Central memory CD4-positive, alpha-beta T cell (primary cell): ENCODE measurements at regions not wholly inside any gene's neighbourhood (a gene's known extent, or its start where the extent isn't known, plus 50 kb on each side); places are given as distances from the start of the nearest gene placed in this dataset.
"Not testable (repeated sequence)": the region's sequence is repeated elsewhere in the genome, so short reads cannot be mapped to it uniquely, and the experiment has no call there.

Source experiments
- DNase-seq: peaks from one replicate; pipeline ENCODE4 v3.0.0; 2022

GRCh38 chr21:14677013-14677412 lies 130.9 kb upstream of the SAMSN1 start:
- no peak for DNase-seq

GRCh38 chr21:14675774-14676530 lies 129.8 kb upstream of the SAMSN1 start:
- peak; percentile 65 for DNase-seq

- DNase-seq: no peak
Measured at GRCh38 chr21:14673649-14674048, 127.5 kb upstream of the SAMSN1 start.

- DNase-seq: no peak
Measured at GRCh38 chr21:14672466-14672865, 126.4 kb upstream of the SAMSN1 start.

GRCh38 chr21:14670409-14670808 lies 124.3 kb upstream of the SAMSN1 start:
- DNase-seq: no peak

GRCh38 chr21:14669092-14669491 lies 123.0 kb upstream of the SAMSN1 start:
- not testable (repeated sequence) for DNase-seq

- DNase-seq: no peak
Measured at GRCh38 chr21:14657241-14658008, 111.3 kb upstream of the SAMSN1 start.

GRCh38 chr21:14646893-14647292 lies 100.8 kb upstream of the SAMSN1 start:
- DNase-seq: no peak

- DNase-seq: no peak
Measured at GRCh38 chr21:14645702-14646101, 99.6 kb upstream of the SAMSN1 start.

GRCh38 chr21:14632359-14632758 lies 86.2 kb upstream of the SAMSN1 start:
- DNase-seq: no peak

- DNase-seq: peak; percentile 13
Measured at GRCh38 chr21:14630556-14631069, 84.5 kb upstream of the SAMSN1 start.

- no peak for DNase-seq
Measured at GRCh38 chr21:14629461-14629860, 83.3 kb upstream of the SAMSN1 start.

GRCh38 chr21:14623079-14623478 lies 77.0 kb upstream of the SAMSN1 start:
- not testable (repeated sequence) for DNase-seq

- no peak for DNase-seq
Measured at GRCh38 chr21:14620152-14620551, 74.0 kb upstream of the SAMSN1 start.

GRCh38 chr21:14617871-14618270 lies 71.8 kb upstream of the SAMSN1 start:
- DNase-seq: no peak

GRCh38 chr21:14617040-14617393 lies 70.9 kb upstream of the SAMSN1 start:
- DNase-seq: no peak

- DNase-seq: no peak
Measured at GRCh38 chr21:14616380-14617039, 70.4 kb upstream of the SAMSN1 start.

GRCh38 chr21:14615359-14615974 lies 69.4 kb upstream of the SAMSN1 start:
- DNase-seq: no peak

- DNase-seq: no peak
Measured at GRCh38 chr21:14614287-14614686, 68.2 kb upstream of the SAMSN1 start.

- DNase-seq: no peak
Measured at GRCh38 chr21:14613486-14614224, 67.5 kb upstream of the SAMSN1 start.

GRCh38 chr21:14610119-14610518 lies 64.0 kb upstream of the SAMSN1 start:
- not testable (repeated sequence) for DNase-seq

- DNase-seq: no peak
Measured at GRCh38 chr21:14609274-14609673, 63.2 kb upstream of the SAMSN1 start.
